DOHH2 (cell line): ENCODE measurements at regions not wholly inside any gene's neighbourhood (a gene's known extent, or its start where the extent isn't known, plus 50 kb on each side); places are given as distances from the start of the nearest gene placed in this dataset.

ENCODE experiments used
- H3F3A ChIP-seq: fragments of 200-600 bp; sonication (generic), shearing (Covaris generic); 2 replicates; pipeline ENCODE4 v1.6.0; 2016; ENCODE audit warnings: antibody characterized with exemption, mild to moderate bottlenecking; ENCODE audit not compliant: control insufficient read depth, insufficient read depth
- H3K27ac ChIP-seq: fragments of 200-600 bp; sonication (generic); 2 replicates; pipeline ENCODE4 v1.5.1; 2014; ENCODE audit warnings: low read depth, mild to moderate bottlenecking, low read length, moderate library complexity
- H3K27me3 ChIP-seq: fragments of 200-600 bp; sonication (generic); 2 replicates; pipeline ENCODE4 v1.6.1; 2014; ENCODE audit warnings: mild to moderate bottlenecking, low read length, mixed read lengths; ENCODE audit not compliant: control insufficient read depth
- H3K36me3 ChIP-seq: fragments of 200-600 bp; sonication (generic); 2 replicates; pipeline ENCODE4 v1.6.1; 2014; ENCODE audit warnings: mild to moderate bottlenecking, low read length, moderate library complexity, mixed read lengths; ENCODE audit not compliant: control insufficient read depth
- H3K4me1 ChIP-seq: fragments of 200-600 bp; sonication (generic); 2 replicates; pipeline ENCODE4 v1.6.1; 2014; ENCODE audit warnings: mild to moderate bottlenecking, low read length, mixed read lengths; ENCODE audit not compliant: control insufficient read depth
- H3K4me2 ChIP-seq: fragments of 200-600 bp; sonication (generic); 2 replicates; pipeline ENCODE4 v1.6.0; 2014; ENCODE audit warnings: mild to moderate bottlenecking, low read length, moderate library complexity
- H3K4me3 ChIP-seq: fragments of 200-600 bp; sonication (generic); 2 replicates; pipeline ENCODE4 v1.5.1; 2014; ENCODE audit warnings: mild to moderate bottlenecking, low read length, mixed read lengths
- H3K79me2 ChIP-seq: fragments of 200-600 bp; sonication (generic); 2 replicates; pipeline ENCODE4 v1.6.1; 2014; ENCODE audit warnings: mild to moderate bottlenecking, low read length, mixed read lengths; ENCODE audit not compliant: control insufficient read depth
- H3K9me2 ChIP-seq: fragments of 200-600 bp; sonication (generic); replicated peaks from 2 replicates; pipeline ENCODE4 v1.6.1; 2014; ENCODE audit warnings: mild to moderate bottlenecking, low read length, mixed read lengths; ENCODE audit not compliant: control insufficient read depth
- H3K9me3 ChIP-seq: fragments of 200-600 bp; sonication (generic); 2 replicates; pipeline ENCODE4 v1.6.1; 2014; ENCODE audit warnings: antibody characterized with exemption, low read length, mixed read lengths; ENCODE audit not compliant: control insufficient read depth, insufficient read depth
- H4K20me1 ChIP-seq: fragments of 200-600 bp; sonication (generic); 2 replicates; pipeline ENCODE4 v1.6.0; 2014; ENCODE audit warnings: low read depth, mild to moderate bottlenecking, antibody characterized with exemption, low read length, moderate library complexity; ENCODE audit not compliant: control insufficient read depth, insufficient read depth
- EZH2phosphoT487 ChIP-seq: fragments of 200-600 bp; sonication (generic); IDR thresholded peaks from 2 replicates; pipeline ENCODE4 v1.6.1; 2017; ENCODE audit warnings: borderline replicate concordance, mild to moderate bottlenecking, antibody characterized with exemption, low read length, moderate library complexity, mixed read lengths
- TF ChIP-seq, protein P1 (sequence below): fragments of 200-600 bp; sonication (generic); IDR thresholded peaks from one replicate; pipeline ENCODE4 v1.5.1; 2014; ENCODE audit warnings: antibody characterized with exemption, mild to moderate bottlenecking, low read depth, low read length; ENCODE audit not compliant: poor library complexity, severe bottlenecking

DNA sequence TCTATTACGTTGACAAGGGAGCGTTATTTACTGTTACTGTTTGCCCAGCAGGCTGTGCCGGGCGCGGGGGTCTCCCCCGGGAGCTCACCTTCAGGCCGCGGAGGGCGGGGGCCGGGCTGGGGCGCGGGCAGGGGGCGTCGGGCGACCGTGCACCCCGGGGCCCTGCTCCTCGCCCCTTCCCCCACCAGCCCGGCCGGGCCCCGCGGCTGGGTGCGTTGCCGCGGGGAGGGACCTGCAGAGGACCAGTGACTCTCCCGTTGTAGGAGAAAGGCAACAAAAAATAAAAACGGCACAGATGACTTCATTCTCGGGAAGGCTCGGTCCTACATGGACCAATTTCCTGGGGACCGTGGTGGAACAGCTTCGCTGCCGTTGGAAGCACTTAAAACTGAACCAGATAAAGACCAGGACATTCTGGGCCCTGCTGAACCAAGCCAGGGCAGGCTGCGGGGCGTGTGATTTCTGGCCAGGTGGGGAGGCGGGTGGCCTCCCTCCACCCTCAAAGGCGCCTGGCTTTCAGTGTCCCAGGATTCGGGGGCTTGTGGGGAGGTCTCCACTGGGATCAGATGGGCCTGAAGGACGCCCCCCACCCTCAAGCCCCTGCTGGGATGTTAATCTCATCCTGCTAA, 57.4 kb downstream of the IGLL1 start:
- Histone ChIP-seq H3K4me2 (no peak overlapping the region; the same call in 1 of the 2 replicates), H3K79me2 (no peaks in the 10 kb centered on the region), H3K27ac (no peak overlapping the region)

DNA sequence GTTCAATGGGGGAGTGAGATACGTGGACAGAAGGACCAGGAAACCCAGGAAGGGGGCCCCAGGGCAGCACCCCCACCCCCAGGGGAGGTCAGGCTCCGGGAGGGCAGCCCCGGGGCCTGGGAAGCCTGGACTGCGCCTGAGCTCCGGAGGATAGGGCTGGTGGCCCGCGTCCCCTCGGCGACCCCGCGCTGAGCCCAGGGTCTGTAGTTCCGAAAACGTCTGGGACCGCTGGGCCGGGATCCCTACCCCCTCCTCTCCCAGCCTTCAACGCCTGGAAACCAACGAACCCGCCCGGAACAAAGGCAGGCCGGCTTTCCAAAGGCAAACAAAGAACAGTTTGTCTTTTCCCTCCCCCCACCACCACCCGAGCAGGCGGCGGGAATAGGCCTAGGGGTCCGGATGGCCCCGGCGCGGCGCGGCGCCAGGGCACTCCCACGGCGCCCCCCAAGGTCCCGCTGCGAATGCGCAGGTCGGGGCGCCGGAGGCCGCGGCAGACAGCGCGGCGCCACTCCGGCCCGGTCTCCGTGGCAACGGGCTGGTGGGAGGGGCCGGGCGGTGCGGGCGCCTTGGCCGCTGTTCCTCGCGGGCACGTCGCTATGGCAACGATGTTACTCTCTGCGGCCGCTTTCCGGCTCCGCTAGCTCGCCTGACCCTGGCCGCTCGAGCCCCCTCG, 58.5 kb downstream of the IGLL1 start:
- H3K36me3 ChIP-seq: no peaks in the 10 kb centered on the region
- no peaks in the 10 kb centered on the region for H3K9me3 ChIP-seq
- no peaks in the 10 kb centered on the region for H3K79me2 ChIP-seq
- peaks cover 10% of the 10 kb centered on the region for H3K4me1 ChIP-seq
- H4K20me1 ChIP-seq: no peaks in the 10 kb centered on the region
- H3F3A ChIP-seq: no peaks in the 10 kb centered on the region
- TF ChIP-seq, protein P1, sequence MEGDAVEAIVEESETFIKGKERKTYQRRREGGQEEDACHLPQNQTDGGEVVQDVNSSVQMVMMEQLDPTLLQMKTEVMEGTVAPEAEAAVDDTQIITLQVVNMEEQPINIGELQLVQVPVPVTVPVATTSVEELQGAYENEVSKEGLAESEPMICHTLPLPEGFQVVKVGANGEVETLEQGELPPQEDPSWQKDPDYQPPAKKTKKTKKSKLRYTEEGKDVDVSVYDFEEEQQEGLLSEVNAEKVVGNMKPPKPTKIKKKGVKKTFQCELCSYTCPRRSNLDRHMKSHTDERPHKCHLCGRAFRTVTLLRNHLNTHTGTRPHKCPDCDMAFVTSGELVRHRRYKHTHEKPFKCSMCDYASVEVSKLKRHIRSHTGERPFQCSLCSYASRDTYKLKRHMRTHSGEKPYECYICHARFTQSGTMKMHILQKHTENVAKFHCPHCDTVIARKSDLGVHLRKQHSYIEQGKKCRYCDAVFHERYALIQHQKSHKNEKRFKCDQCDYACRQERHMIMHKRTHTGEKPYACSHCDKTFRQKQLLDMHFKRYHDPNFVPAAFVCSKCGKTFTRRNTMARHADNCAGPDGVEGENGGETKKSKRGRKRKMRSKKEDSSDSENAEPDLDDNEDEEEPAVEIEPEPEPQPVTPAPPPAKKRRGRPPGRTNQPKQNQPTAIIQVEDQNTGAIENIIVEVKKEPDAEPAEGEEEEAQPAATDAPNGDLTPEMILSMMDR: peak; percentile 32
- TF ChIP-seq EZH2phosphoT487: no peak
- peaks cover 17% of the 10 kb centered on the region for H3K27me3 ChIP-seq
- H3K9me2 ChIP-seq: no peaks in the 10 kb centered on the region
- H3K4me3 ChIP-seq: peak overlapping the region; percentile 63
- H3K4me2 ChIP-seq: peak overlapping the region; percentile 63
- H3K27ac ChIP-seq: no peak overlapping the region

More for the DNA sequence above, 57.4 kb downstream of the IGLL1 start:
- no peaks in the 10 kb centered on the region for H3K9me2 ChIP-seq
- H3F3A ChIP-seq: no peaks in the 10 kb centered on the region
- H3K36me3 ChIP-seq: no peaks in the 10 kb centered on the region
- H4K20me1 ChIP-seq: no peaks in the 10 kb centered on the region
- no peak overlapping the region for H3K4me3 ChIP-seq
- H3K27me3 ChIP-seq: peaks cover 17% of the 10 kb centered on the region
- H3K9me3 ChIP-seq: no peaks in the 10 kb centered on the region
- TF ChIP-seq, protein P1: no peak
- no peak for TF ChIP-seq EZH2phosphoT487
- H3K4me1 ChIP-seq: peaks cover 10% of the 10 kb centered on the region

DNA sequence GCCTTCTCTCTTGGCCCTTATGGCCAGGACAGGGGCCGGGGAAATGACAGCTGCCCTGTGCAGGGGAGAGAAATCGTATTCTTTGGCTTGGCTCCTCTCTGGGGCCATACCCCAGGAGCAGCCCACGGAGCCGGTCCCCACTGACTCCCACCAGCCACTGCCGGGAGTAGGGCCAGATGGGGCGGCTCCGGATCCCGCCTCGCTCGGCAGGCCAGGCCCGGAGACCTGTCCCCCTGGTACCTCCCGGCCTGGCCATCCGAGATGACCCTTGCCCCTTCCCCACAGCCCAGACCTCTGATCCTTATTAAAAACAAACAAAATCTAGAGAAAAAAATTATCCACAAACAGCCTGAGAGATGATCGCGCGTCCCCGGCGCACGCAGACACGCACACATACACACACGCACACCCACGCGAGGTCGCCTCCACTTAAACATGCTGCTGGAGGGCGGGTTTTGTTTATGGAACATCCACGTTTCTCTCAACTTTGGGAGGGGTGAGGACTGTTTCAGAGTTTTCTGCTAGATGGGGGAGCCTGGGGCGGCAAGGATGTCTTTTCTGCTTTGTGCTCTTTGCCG, 59.1 kb downstream of the IGLL1 start:
- no peaks in the 10 kb centered on the region for H3K36me3 ChIP-seq
- H3K4me1 ChIP-seq: peaks cover 10% of the 10 kb centered on the region
- H3K27me3 ChIP-seq: peaks cover 17% of the 10 kb centered on the region
- no peaks in the 10 kb centered on the region for H3K79me2 ChIP-seq
- TF ChIP-seq EZH2phosphoT487: no peak
- TF ChIP-seq, protein P1: no peak
- no peaks in the 10 kb centered on the region for H3K9me2 ChIP-seq
- H3K4me2 ChIP-seq: peak overlapping the region; percentile 63
- H3F3A ChIP-seq: no peaks in the 10 kb centered on the region
- H4K20me1 ChIP-seq: no peaks in the 10 kb centered on the region
- peak overlapping the region; percentile 63; the same call in 1 of the 2 replicates for H3K4me3 ChIP-seq
- no peak overlapping the region for H3K27ac ChIP-seq
- H3K9me3 ChIP-seq: no peaks in the 10 kb centered on the region
